Prostate gland (tissue), 2 donors: ENCODE measurements at regions not wholly inside any gene's neighbourhood (a gene's known extent, or its start where the extent isn't known, plus 50 kb on each side); places are given as distances from the start of the nearest gene placed in this dataset.
A peak's percentile ranks its signal among the peaks of the same experiment; 100 is the strongest.

ENCODE experiments used
- DNase-seq: peaks from one replicate; pipeline ENCODE4 v3.0.0-alpha.2; 2019; ENCODE audit warnings: low spot score
- H3K27ac ChIP-seq, 2 donors: fragments of 200-600 bp; sonication (generic); 2 replicates each; pipeline ENCODE4 v1.5.1; 2017 to 2019
- H3K27me3 ChIP-seq: fragments of 200-600 bp; sonication (generic); replicated peaks from 2 replicates; pipeline ENCODE4 v1.5.1; 2019; ENCODE audit not compliant: insufficient read depth
- H3K36me3 ChIP-seq, 2 donors: fragments of 200-600 bp; sonication (generic); 1 replicate in 1 of 2; 2 replicates in 1 of 2; pipeline versions ENCODE4 v1.5.1 to v1.8.1; 2017 to 2019
- H3K4me1 ChIP-seq: fragments of 200-600 bp; sonication (generic); replicated peaks from 2 replicates; pipeline ENCODE4 v1.5.1; 2019
- H3K4me3 ChIP-seq, 2 donors: fragments of 200-600 bp; sonication (generic); 2 replicates each; pipeline ENCODE4 v1.5.1; 2017 to 2019
- H3K9me3 ChIP-seq: fragments of 200-600 bp; sonication (generic); 2 replicates; pipeline ENCODE4 v1.5.1; 2017
- POLR2A ChIP-seq: fragments of 450-650 bp; IDR thresholded peaks from one replicate; pipeline ENCODE4 v1.6.1; 2016; ENCODE audit warnings: antibody characterized with exemption, mild to moderate bottlenecking
- POLR2AphosphoS5 ChIP-seq: sonication (generic); formaldehyde crosslinking; IDR thresholded peaks from one replicate; pipeline ENCODE4 v1.6.1; 2017; ENCODE audit warnings: antibody characterized with exemption
- WGBS: methylation state at CpG from one replicate; pipeline ENCODE4 v1.1.5; 2018; 5-methylcytosine and 5-hydroxymethylcytosine counted together
- intact Hi-C: fragments of 100-400 bp; cut with DNase I; formaldehyde crosslinking; loops from one replicate; pipeline ENCODE4 v1.14.2; 2022
- TF ChIP-seq, protein P1 (sequence below), 4 experiments: fragments of 200-600 bp in 2 of 4; fragments of 450-650 bp in 2 of 4; sonication (generic) in 2 of 4; IDR thresholded peaks; 1 replicate in 3 of 4; 2 replicates in 1 of 4; pipeline ENCODE4 v1.5.1; 2016 to 2019; ENCODE audit warnings: antibody characterized with exemption in 4 of 4, mild to moderate bottlenecking in 2 of 4, moderate library complexity in 2 of 4

DNA sequence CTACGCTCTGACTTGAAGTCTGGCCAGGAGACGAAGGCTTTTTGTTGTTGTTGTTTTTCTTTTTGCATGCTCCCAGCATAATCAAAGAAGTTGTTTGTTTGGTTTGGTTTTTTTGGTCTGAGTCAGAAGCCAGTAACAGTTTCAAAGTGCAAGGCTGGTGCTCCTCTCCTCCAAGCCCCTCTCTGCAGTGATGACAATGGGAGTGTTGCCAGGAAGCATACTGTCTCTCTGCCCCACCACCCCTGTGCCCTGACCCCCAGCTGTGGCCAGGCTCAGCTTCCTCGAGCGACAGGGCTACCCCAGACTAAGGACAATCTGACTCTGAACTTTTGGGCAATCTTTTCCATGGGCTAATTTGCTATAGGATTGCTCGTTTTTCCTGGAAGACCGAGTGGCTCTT, 173.8 kb upstream of the PITX1 start:
- H3K9me3 ChIP-seq: no peaks in the 10 kb centered on the region
- no peak for DNase-seq
- H3K27ac ChIP-seq: no peak overlapping the region
- no peaks in the 10 kb centered on the region for H3K27me3 ChIP-seq
- TF ChIP-seq, protein P1, sequence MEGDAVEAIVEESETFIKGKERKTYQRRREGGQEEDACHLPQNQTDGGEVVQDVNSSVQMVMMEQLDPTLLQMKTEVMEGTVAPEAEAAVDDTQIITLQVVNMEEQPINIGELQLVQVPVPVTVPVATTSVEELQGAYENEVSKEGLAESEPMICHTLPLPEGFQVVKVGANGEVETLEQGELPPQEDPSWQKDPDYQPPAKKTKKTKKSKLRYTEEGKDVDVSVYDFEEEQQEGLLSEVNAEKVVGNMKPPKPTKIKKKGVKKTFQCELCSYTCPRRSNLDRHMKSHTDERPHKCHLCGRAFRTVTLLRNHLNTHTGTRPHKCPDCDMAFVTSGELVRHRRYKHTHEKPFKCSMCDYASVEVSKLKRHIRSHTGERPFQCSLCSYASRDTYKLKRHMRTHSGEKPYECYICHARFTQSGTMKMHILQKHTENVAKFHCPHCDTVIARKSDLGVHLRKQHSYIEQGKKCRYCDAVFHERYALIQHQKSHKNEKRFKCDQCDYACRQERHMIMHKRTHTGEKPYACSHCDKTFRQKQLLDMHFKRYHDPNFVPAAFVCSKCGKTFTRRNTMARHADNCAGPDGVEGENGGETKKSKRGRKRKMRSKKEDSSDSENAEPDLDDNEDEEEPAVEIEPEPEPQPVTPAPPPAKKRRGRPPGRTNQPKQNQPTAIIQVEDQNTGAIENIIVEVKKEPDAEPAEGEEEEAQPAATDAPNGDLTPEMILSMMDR (IDR thresholded peaks at IDR 0.05): no peak
- TF ChIP-seq POLR2A: no peak
- TF ChIP-seq POLR2AphosphoS5: no peak
- no peaks in the 10 kb centered on the region for H3K4me1 ChIP-seq
- H3K4me3 ChIP-seq: no peak overlapping the region
- WGBS: 81% methylated on average over 6 of the region's 6 CpGs
- no peaks in the 10 kb centered on the region for H3K36me3 ChIP-seq
- intact Hi-C loops: loop anchor here (2.0 to 5.0 kb wide), 2 partner anchors 33 to 124 kb away; no protein-coding TSS in a partner anchor

DNA sequence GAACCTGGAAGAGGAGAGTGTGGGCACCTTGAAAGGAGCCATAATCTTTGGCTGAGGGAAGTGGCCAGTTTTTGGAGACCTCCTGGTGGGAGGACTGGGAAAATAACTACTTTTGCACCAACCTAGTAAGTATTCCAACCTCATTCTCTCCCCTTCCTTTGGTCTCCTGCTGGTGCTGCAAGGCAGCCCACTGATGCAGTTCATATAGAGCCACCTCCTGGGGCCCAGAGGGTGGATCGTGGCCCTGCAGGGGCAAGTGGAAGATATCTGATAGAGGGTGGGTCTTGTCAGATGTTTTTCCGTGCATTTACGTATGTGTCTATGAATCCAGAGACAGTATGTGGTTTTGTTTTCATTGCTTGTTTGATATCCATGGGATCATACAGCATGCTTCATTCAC, 172.8 kb upstream of the PITX1 start:
- H3K4me3 ChIP-seq: no peak overlapping the region
- intact Hi-C loops: loop anchor here (5.0 kb wide), 1 partner anchor 125 kb away; no protein-coding TSS in a partner anchor
- no peaks in the 10 kb centered on the region for H3K4me1 ChIP-seq
- no peaks in the 10 kb centered on the region for H3K36me3 ChIP-seq
- no peaks in the 10 kb centered on the region for H3K9me3 ChIP-seq
- DNase-seq: no peak
- WGBS: 91% methylated on average over 3 of the region's 3 CpGs
- TF ChIP-seq POLR2AphosphoS5: no peak
- TF ChIP-seq POLR2A: no peak
- TF ChIP-seq, protein P1 (IDR thresholded peaks at IDR 0.05): no peak
- H3K27ac ChIP-seq: no peak overlapping the region
- H3K27me3 ChIP-seq: no peaks in the 10 kb centered on the region

DNA sequence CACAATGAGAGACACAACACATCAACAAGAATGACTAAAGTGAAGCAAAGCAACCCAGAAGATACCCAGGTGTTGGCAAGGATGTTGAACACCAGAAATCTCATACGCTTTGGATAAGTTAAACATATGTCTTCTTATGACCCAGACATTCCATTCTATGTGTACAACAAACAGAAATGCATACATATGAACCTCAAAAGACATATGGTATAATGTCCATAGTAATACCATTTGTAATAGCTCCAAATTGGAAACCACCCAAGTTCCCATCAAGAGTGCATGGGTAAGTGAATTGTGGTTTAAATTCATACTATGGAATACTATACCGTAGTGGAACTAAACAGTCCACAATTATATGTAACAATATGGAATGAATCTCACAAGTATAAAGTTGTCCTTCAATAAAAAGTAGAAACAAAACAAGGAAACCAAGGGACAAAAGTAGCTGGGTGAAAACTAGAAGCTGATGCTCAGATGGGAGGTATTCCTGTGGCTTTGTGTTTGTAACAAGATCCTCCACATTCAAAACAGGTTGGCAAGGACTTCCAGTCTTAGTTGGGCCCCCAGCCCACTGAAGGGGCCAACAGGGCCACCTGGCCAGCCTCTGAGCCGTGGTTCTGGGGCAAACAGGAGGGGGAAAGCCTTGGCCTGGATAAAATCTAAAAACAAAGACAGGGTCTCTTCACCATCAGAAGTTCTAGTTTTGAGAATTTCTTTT, 171.8 kb upstream of the PITX1 start:
- TF ChIP-seq POLR2AphosphoS5: no peak
- TF ChIP-seq, protein P1 (IDR thresholded peaks at IDR 0.05): no peak
- no peak for TF ChIP-seq POLR2A
- intact Hi-C loops: loop anchor here (5.0 kb wide), 1 partner anchor 127 kb away; no protein-coding TSS in a partner anchor

DNA sequence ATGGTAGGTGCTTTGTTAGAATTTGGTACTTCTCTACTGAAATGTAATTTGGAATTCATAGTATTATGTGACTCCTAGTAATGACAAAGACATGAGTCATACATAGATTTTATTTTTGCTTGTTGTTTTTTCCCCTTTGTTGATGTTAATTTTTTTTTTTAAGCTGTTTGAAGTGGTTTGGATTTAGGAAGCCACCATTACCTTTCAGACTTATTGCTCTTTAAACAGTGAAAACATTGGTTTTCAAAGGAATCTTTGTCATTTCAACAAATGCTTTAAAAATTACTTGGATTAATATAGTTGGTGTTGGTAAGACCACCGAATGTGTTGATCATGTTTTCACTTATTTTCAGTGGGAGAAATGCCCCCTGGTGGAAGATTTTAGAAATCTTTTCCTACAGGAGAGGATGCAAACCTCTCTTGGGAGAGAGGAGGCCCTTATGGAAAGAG, 170.1 kb upstream of the PITX1 start:
- Histone ChIP-seq H3K27me3 (no peaks in the 10 kb centered on the region), H3K4me3 (no peak overlapping the region), H3K27ac (no peak overlapping the region), H3K36me3 (no peaks in the 10 kb centered on the region), H3K9me3 (no peaks in the 10 kb centered on the region), H3K4me1 (no peaks in the 10 kb centered on the region)
- no peak for DNase-seq
- intact Hi-C loops: no loop called here
- WGBS: 51% methylated on average over 1 of the region's 1 CpG
- TF ChIP-seq, protein P1 (IDR thresholded peaks at IDR 0.05): peak in 3 of 4 experiments; percentile 21 to 37 (median 27)
- no peak for TF ChIP-seq POLR2AphosphoS5

More for the DNA sequence above, 171.8 kb upstream of the PITX1 start:
- Histone ChIP-seq H3K27ac (no peak overlapping the region), H3K9me3 (no peaks in the 10 kb centered on the region), H3K36me3 (no peaks in the 10 kb centered on the region), H3K4me1 (no peaks in the 10 kb centered on the region), H3K27me3 (no peaks in the 10 kb centered on the region), H3K4me3 (no peak overlapping the region)
- WGBS: 88% methylated on average over 3 of the region's 3 CpGs
- DNase-seq: no peak

DNA sequence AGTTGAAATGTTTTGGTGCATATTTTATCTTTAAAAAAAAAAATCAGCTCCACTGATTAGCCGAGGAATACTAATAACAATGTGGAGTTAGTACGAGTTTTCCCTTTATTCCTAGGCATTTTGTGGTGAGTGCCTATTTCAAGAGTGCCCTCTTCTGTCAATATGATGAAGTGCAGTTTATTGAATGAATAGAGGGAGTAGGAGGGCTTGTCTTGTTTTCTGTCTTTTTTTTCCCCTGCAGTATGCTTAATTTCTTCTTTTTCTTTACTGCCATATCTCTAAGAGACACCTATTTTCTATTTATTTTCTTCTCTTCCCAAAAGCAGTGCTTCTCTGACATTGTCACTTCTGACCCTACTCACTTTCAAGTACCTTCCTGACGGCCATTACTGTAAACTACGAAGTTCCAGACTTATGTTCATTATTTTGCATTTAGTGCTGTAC, 169.6 kb upstream of the PITX1 start:
- 79% methylated on average over 4 of the region's 4 CpGs for WGBS
- H3K4me3 ChIP-seq: no peak overlapping the region
- H3K9me3 ChIP-seq: no peaks in the 10 kb centered on the region
- H3K27me3 ChIP-seq: no peaks in the 10 kb centered on the region
- intact Hi-C loops: no loop called here
- H3K36me3 ChIP-seq: no peaks in the 10 kb centered on the region
- TF ChIP-seq, protein P1 (IDR thresholded peaks at IDR 0.05): peak in 3 of 4 experiments; percentile 23 to 44 (median 36)
- TF ChIP-seq POLR2AphosphoS5: no peak
- TF ChIP-seq POLR2A: no peak
- no peak for DNase-seq
- H3K4me1 ChIP-seq: no peaks in the 10 kb centered on the region
- no peak overlapping the region for H3K27ac ChIP-seq
